Osteoblast (primary cell): ENCODE measurements at regions not wholly inside any gene's neighbourhood (a gene's known extent, or its start where the extent isn't known, plus 50 kb on each side); places are given as distances from the start of the nearest gene placed in this dataset.

Experiments used
- DNase-seq: peaks from one replicate; pipeline ENCODE4 v3.0.0; 2011; ENCODE audit warnings: low spot score, mixed read lengths; ENCODE audit not compliant: insufficient read length; ENCODE audit errors: missing footprints
- H2AFZ ChIP-seq: 2 replicates; pipeline ENCODE4 v1.6.0; 2011; ENCODE audit warnings: mild to moderate bottlenecking, low read length
- H3K27ac ChIP-seq: 2 replicates; pipeline ENCODE4 v1.5.1; 2011; ENCODE audit warnings: mild to moderate bottlenecking, low read depth, low read length, moderate library complexity
- H3K27me3 ChIP-seq: 2 replicates; pipeline ENCODE4 v1.6.0; 2012; ENCODE audit warnings: mild to moderate bottlenecking, control low read depth, inconsistent platforms, low read length, moderate library complexity; ENCODE audit not compliant: insufficient read depth
- H3K36me3 ChIP-seq: 2 replicates; pipeline ENCODE4 v1.5.1; 2011; ENCODE audit warnings: mild to moderate bottlenecking, low read length, control low read depth, moderate library complexity; ENCODE audit not compliant: insufficient read depth
- H3K4me1 ChIP-seq: 2 replicates; pipeline ENCODE4 v1.5.1; 2011; ENCODE audit warnings: mild to moderate bottlenecking, low read length, control low read depth, moderate library complexity; ENCODE audit not compliant: insufficient read depth
- H3K4me2 ChIP-seq: 2 replicates; pipeline ENCODE4 v1.6.0; 2011; ENCODE audit warnings: mild to moderate bottlenecking, low read length; ENCODE audit not compliant: insufficient read depth
- H3K4me3 ChIP-seq: fragments of 200-600 bp; sonication (generic); 3 replicates; pipeline ENCODE4 v1.5.1; 2012; ENCODE audit warnings: mild to moderate bottlenecking, low read length, inconsistent platforms; ENCODE audit not compliant: insufficient read depth
- H3K79me2 ChIP-seq: 2 replicates; pipeline ENCODE4 v1.6.0; 2012; ENCODE audit warnings: mild to moderate bottlenecking, low read length, control low read depth, inconsistent platforms; ENCODE audit not compliant: insufficient read depth
- H3K9me3 ChIP-seq: 2 replicates; pipeline ENCODE4 v1.5.1; 2011; ENCODE audit warnings: low read depth, low read length, control low read depth
- H4K20me1 ChIP-seq: 2 replicates; pipeline ENCODE4 v1.6.0; 2012; ENCODE audit warnings: mild to moderate bottlenecking, low read length, control low read depth; ENCODE audit not compliant: insufficient read depth
- CTCF ChIP-seq: IDR thresholded peaks from 2 replicates; pipeline ENCODE4 v1.5.1; 2011; ENCODE audit warnings: mild to moderate bottlenecking, low read depth, low read length, moderate library complexity; ENCODE audit errors: extremely low read depth

- no peaks in the 10 kb centered on the region for H3K27me3 ChIP-seq
- TF ChIP-seq CTCF: no peak
- no peak for DNase-seq
- no peak overlapping the region for H3K4me2 ChIP-seq
- H2AFZ ChIP-seq: no peak overlapping the region
- H3K4me3 ChIP-seq: no peak overlapping the region
- no peaks in the 10 kb centered on the region for H3K4me1 ChIP-seq
- no peaks in the 10 kb centered on the region for H4K20me1 ChIP-seq
- H3K79me2 ChIP-seq: no peaks in the 10 kb centered on the region
- no peaks in the 10 kb centered on the region for H3K36me3 ChIP-seq
- no peaks in the 10 kb centered on the region for H3K9me3 ChIP-seq
- H3K27ac ChIP-seq: no peak overlapping the region
Observed at GRCh38 chr2:116442418-116442817, 1372.1 kb upstream of the DDX18 start.

- Histone ChIP-seq H3K27me3 (no peaks in the 10 kb centered on the region), H4K20me1 (no peaks in the 10 kb centered on the region), H3K4me1 (no peaks in the 10 kb centered on the region), H3K79me2 (no peaks in the 10 kb centered on the region), H3K9me3 (no peaks in the 10 kb centered on the region), H2AFZ (no peak overlapping the region), H3K4me3 (no peak overlapping the region), H3K4me2 (no peak overlapping the region), H3K36me3 (no peaks in the 10 kb centered on the region), H3K27ac (no peak overlapping the region)
- DNase-seq: no peak
- TF ChIP-seq CTCF: no peak
Observed at GRCh38 chr2:116444256-116444872, 1370.1 kb upstream of the DDX18 start.

GRCh38 chr2:116450990-116451389 is 1363.5 kb upstream of the DDX18 start:
- Histone ChIP-seq H3K79me2 (no peaks in the 10 kb centered on the region), H3K36me3 (no peaks in the 10 kb centered on the region), H3K27ac (no peak overlapping the region), H4K20me1 (no peaks in the 10 kb centered on the region), H3K9me3 (no peaks in the 10 kb centered on the region), H2AFZ (no peak overlapping the region), H3K4me1 (no peaks in the 10 kb centered on the region), H3K27me3 (no peaks in the 10 kb centered on the region), H3K4me3 (no peak overlapping the region), H3K4me2 (no peak overlapping the region)
- TF ChIP-seq CTCF: no peak
- no peak for DNase-seq

GRCh38 chr2:116452651-116453050 is 1361.8 kb upstream of the DDX18 start:
- no peaks in the 10 kb centered on the region for H3K27me3 ChIP-seq
- H3K4me2 ChIP-seq: no peak overlapping the region
- no peaks in the 10 kb centered on the region for H3K79me2 ChIP-seq
- H4K20me1 ChIP-seq: no peaks in the 10 kb centered on the region
- no peak for DNase-seq
- TF ChIP-seq CTCF: no peak
- H3K4me3 ChIP-seq: no peak overlapping the region
- H3K36me3 ChIP-seq: no peaks in the 10 kb centered on the region
- no peak overlapping the region for H2AFZ ChIP-seq
- no peak overlapping the region for H3K27ac ChIP-seq
- H3K9me3 ChIP-seq: peaks cover 5% of the 10 kb centered on the region
- no peaks in the 10 kb centered on the region for H3K4me1 ChIP-seq
